Renal cortex interstitium (tissue), 11 donors: ENCODE measurements at regions not wholly inside any gene's neighbourhood (a gene's known extent, or its start where the extent isn't known, plus 50 kb on each side); places are given as distances from the start of the nearest gene placed in this dataset.
A peak's percentile ranks its signal among the peaks of the same experiment; 100 is the strongest.

Source experiments
- DNase-seq, 11 donors: peaks; one replicate each; pipeline ENCODE4 v3.0.0-alpha.2; 2013; ENCODE audit warnings: low read depth in 9 of 11, low spot score in 4 of 11; ENCODE audit errors: extremely low read depth in 1 of 11

DNA sequence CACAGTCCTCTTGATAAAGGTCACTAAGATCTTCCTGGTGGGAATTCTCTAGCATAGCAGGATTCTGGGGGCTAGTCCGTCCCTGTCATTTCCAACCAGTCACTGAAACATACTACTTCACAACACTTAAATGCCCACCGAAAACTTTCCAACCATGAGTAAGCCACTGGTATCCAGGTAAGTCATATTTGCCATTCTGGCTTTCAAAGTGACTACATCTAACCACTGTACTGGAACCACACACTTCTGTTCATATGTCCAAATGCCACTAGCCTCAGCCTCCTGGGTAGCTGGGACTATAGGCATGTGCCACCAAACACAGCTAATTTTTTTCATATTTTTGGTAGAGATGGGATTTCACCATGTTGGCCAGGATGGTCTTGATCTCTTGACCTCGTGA is 64.3 kb upstream of the VANGL1 start:
- no peak for DNase-seq

DNA sequence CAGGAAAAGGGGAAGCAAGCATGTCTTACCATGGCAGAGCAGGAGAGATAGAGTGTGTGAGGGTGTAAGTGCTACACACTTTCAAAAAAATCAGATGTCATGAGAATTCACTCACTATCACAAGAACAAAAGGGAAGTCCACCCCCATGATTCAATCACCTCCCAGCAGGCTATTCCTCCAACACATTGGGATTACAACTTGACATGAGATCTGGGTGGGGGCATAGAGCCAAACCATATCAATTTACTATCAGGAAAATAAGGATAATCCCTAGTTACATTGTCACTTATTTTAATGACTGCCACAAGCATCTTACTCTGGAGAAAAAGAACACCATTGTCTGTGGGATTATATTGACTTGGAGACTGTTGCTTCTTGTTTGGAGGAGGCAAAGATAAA is 66.1 kb upstream of the VANGL1 start:
- no peak for DNase-seq

DNA sequence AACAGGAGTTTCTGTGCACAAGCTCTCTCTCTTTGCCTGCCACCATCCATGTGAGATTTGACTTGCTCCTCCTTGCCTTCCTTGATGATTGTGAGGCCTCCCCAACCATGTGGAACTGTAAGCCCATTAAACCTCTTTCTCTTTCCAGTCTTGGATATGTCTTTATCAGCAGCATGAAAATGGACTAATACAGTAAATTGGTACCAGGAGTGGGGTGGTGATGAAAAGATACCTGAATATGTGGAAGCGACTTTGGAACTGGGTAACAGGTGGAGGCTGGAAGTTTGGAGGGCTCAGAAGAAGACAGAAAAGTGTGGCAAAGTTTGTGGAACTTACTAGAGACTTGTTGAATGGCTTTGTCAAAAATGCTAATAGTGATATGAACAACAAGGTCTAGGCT is 69.1 kb upstream of the VANGL1 start:
- DNase-seq = no peak

DNA sequence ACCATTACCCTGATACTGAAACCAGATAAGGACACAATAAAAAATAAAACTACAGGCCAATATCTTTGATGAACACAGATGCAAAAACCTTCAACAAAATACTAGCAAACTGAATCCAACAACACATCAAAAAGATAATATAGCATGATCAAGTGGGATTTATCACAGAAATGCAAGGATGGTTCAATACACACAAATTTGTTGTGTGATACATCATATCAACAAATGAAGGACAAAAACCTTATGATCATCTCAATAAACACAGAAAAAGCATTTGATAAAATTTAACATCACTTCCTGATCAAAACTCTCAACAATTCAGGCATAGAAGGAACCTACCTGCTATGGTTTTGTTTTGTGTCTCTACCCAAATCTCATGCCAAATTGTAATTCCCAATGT is 74.3 kb upstream of the VANGL1 start:
- no peak for DNase-seq

DNA sequence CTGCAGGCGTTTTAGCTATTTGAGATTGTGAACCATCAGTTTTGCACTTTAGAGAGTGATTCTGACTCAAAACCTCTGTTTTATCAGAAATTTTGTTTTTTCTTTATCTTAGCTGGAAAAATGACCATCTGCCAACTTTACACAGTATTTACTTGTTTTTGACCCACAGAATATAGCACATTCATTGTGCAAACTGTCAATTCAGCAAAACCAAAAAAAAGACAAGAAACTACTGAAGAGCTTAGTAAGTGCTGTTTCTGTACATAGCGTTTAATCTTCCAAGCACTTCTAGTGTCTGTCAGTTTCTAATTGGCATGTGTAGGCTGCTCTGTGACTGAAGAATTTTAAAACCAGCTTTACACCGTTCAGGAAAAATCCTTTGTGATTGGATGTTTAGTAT is 76.0 kb upstream of the VANGL1 start:
- DNase-seq = no peak

DNA sequence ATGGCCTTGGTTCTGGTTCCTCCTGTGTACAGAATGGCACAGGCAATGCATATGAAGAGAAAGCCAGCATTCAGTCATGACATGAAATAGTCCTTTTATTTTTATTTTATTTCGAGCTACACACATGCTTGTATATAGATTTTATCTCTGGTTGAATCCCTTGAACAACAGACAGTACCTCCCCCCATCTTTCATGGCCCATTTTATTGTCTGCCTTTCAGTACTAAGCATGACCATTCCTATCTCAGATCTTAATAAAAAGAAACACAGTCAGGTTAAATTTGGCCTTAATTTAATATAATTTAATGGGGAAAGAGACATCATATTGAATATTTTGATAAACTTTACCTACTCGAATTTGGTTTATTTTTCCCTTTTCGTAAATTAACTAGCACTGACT is 76.4 kb upstream of the VANGL1 start:
- no peak for DNase-seq

DNA sequence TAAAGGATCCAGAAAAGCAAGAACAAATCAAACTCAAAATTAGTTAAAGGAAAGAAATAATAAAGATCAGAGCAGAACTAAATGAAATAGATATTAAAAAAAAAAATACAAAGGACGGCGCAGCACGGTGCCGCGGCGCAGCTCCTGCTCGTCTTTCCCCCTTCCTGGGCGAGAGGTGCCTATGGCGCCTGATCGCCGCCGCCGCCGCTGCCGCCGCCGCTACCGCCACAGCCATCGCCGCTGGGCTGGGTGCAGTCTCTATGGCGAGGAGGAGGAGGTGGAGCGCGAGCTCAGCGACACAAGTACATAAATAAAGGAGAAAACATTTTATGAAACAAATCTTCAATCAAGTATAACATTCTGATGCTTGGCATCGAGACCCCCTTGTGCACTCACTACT is 77.6 kb upstream of the VANGL1 start:
- no peak for DNase-seq

DNA sequence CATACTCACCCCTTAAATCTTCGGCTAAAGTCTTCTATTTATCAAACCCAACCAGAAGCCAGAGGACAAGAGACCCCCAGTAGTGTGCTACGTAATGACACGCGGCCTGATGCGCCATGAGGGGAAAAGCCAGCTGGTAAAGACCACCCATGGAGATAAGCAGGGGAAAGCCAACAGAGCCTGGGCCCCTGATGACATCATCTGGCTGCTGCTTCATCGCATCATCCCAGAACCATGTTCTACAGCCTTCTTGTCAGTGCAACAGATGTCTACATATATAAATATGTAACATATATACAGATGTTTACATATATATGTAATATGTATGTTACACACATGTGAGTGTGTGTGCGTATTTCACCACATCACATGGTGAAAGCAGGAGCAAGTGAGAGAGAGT is 81.7 kb upstream of the VANGL1 start:
- DNase-seq = no peak

DNA sequence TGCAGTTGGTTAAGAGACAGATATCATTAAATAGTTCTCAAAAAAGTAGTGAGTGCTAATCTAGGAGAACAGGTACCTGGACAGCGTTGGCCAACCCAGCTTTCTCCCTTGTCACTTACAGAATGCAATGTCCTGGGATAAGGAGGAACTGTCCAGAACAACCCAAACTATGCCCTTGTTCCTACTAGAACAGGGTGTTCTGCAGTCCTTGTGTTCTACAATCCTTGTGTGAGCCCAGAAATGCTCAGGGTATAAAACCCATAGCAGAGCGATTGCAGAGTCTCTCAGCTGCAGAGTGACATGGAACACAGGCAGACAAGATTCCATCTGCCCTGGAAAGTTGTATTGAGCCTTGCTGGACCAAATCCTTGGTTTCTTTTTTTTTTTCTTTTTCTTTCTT is 83.5 kb upstream of the VANGL1 start:
- no peak for DNase-seq

DNA sequence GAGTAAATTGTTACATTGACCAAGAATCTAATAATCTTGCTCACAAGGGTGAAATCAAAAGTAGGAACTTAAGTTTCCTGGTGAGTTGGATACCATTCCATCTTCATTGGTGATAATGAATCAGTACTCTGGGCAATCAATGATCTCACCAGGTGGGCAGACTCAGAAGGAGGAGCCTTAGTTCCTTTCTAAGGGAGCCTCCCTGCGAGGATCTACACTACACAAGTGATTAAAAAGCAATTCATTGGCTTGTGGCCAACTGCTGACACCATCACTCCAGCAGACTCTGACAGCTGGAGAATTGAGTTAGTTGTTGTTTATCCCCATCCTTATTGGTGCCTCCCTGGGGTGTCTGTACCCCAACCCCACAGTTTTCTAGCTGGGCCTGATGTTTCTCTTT is 84.1 kb upstream of the VANGL1 start:
- DNase-seq = no peak

DNA sequence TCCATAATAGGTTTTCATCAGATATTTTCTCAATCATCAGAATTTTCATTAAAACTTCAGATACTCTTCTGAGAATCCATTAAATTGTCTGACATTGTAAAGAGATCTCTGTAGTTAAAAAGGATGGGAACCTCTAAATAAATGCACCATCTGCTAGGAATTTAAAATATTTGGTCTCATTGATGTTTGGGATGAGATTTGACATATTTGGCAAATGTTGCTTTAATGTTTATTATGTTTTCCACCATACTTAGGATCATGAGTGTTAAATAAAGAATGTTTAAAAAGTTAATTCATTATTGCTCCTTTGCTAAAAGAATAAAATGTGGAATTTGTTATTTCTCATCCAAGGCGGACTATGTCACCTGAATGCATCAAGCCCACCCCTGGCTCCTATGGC is 85.5 kb upstream of the VANGL1 start:
- DNase-seq = no peak

DNA sequence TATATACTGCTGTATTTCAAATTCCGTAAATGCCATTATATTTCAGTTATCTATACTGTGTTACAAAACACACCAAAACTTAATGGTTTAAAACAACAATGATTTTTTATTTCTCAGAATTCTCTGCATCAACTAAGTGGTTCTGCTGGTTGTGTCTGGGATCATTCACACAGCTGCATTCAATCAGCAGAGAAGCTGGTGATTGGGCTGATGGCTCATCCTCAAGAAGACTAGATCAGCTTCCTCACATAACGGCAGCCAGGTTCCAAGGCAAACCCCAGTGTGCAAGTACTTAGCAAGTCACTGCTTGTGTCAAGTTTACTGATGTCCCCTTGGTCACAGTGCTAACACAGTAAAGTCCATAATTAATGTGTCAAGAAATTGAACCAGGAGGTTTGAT is 86.3 kb upstream of the VANGL1 start:
- no peak for DNase-seq

DNA sequence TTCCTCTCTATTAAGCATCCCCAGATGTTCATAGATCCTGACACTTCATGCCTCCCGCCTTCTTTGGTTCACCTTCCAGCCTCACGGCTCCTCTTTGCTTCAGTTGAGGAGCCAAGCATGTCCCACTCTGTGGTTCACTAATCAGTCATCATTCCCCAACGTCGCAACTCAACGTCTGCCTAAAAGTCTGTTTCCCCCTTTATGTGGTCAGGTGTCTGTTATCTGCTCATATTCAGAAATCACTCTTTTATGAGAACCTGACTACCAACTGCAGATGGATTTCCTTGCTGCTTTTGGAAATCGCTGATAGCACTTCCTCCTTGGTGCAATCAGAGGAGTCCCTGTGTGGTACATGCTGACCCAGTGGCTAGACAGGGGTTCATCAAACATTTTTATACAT is 94.1 kb upstream of the VANGL1 start:
- no peak for DNase-seq

DNA sequence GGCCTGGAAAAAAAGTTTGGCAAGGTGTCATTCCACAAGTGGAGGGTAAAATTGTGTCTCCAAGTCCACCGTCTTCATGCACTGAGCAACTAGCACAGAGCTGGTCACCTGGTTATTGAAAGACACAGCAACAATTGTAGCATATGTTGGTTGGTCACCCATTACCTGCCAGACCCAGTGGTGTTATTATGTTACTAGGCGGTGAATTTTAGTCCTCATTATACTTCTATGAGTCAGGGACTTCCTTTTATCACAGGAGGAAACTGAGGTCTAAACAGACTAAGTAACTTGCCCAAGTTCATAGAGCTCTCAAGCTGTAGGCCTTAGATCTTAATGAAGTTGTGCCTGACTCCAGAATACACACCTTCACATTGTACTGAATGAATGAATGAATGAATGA is 94.9 kb upstream of the VANGL1 start:
- DNase-seq = no peak

DNA sequence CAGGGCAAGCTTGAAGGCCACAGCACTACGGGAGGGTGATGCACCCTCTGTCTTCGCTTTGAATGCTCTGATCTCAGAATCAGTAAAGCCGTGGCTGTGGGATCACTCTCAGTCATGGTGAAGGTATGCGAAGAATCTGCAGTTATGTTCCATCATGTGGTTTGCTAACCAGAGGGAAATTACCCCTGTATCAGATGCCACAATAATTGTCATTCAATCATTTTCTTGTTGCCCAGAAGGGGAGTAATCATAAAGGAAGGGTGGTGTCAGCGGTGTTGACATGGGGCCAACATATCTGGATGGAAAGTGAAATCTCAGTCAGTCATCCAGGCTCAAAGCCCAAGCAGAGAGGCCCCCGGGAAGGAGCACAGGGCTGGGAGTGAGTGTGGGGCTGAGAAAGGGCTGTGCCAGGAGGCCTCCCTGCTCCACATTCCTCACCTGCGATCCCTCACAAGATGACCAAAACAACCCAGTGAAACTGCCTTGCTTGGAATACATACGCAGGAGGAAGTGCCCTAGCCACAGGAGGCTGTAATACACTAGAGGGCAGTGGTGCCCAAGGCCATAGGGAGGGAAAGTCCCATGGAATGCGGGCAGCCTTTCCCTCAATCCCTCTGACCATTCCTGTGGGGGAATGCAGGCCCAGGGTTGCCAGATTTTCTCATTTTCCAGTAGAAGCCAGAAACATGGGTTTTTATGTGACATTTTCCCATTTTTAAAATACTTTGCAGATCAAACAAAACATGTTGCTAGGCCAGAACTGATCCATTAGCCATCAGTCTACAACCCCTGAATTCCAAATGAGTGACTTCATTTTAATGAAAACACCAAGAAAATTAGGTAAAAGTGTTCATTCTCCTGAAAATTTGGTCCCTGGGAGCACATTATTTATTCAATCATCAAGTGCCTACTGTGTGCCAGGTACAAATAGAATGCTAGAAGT is 95.7 kb upstream of the VANGL1 start:
- peak in 2 of 11 donors; percentile 38 to 46 for DNase-seq

DNA sequence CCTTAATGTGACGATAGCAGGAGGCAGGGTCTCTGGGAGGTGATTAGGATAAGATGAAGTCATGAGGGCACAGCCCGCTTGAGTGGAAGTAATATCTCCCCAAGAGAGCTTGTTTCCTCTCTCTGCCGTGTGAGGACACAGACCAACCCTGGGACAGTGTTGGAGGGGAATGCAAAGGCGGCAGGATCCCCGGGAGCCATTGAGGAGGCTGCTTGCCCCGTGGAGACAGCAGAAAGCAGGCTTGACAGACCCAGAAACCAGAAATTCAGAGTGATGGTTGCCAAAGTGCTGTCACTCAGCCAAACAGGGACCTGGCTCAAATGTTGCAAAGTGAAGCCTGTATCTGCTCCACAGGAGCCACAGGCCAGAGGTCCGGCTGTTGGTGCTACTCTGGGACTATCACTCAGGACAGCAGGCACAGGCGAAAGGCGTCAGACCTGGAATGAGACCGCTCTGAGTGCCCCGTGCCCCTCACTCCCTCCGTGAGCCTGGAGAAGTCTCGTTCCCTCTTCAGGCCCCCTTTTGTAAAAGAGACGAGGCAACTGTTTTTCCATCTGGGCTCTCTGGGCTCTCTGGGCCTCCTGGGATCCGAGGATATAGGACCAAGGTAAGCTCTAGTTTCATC is 96.6 kb upstream of the VANGL1 start:
- no peak for DNase-seq

DNA sequence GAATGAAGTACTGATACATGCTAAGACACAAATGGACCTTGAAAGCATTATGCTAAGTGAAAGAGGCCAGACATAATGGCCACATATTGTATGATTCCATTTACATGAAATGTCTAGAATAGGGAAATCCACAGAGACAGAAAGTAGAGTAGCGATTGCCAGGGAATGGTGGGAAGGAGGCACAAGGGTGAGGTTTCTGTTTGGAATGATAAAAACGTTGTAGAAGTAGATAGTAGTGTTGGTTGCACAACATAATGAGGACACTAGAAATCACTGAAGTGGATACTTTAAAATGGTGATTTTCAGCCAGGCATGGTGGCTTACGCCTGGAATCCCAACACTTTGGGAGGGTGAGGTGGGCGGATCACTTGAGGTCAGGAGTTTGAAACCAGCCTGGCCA is 97.6 kb upstream of the VANGL1 start:
- no peak for DNase-seq

DNA sequence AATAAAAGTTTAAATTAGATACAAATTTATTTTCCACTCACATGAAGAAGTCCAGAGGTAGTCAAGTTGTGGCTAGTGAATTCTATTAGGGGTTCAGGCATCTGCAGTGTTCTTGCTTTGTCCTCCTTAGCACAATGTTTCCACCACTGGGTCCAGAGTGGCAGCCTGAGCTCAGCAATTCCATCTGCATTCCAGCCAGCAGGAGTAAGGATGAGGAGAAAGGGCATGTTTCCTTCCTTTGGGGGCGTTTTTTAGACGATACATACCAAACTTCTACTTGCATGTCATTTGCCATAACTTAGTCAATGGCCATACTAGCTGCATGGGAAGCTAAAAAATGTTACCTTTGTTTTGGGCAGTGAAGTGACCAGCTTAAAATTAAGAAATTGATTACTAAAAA is 98.5 kb upstream of the VANGL1 start:
- DNase-seq = no peak

DNA sequence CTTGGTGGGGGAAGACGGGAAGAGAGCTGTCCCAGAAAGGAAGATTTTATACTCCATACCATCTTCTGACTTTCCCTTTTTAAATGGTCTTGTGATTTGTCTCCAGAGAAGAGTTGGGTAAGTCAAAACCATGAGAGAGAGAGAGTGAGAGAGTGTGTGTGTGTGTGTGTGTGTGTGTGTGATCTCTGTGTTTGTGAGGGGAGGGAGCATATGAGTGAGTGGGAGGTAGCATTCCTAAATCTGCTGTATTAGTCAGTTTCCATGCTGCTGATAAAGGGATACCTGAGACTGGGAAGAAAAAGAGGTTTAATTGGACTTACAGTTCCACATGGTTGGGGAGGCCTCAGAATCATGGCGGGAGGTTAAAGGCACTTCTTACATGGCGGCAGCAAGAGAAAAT is 102.0 kb upstream of the VANGL1 start:
- no peak for DNase-seq

DNA sequence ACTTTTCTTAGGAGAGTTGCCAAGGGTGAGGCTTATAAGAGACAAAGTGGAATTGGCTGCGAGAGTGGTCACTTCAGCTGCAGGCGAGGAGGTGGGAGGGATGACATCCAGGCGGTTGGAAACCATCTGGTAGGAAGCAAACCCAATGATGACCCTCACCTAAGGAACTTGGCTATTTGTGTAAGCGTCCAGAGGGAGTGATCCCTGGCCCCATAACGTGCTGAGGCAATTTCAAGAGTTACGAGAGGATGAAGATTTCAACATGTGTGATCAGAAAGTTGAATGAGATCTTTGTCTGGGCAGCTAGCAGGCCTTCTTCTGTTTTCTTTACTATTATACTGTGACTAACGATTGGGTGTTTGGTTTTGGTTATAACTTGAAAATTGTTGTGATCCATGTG is 102.7 kb upstream of the VANGL1 start:
- peak in 1 of 11 donors; percentile 36 for DNase-seq

DNA sequence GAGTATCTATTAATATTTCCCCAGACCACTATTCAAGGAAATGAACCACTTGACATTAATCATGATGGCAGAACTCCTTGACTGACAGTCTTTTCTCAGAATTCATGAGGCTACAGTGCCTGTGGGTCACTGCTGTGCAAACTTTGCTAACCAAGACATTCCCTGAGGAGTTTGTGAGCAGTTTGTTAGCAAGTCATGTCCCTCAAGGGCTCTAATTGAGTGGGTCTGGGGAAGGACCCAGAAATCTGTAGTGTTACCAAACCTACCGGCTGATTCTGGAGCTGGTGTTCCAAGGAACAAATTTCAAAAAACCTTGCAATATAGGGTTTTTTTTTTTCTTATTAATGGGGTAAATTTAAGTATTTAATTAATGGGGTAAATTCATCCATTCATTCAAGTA is 103.2 kb upstream of the VANGL1 start:
- no peak for DNase-seq
